Fibroblast of lung (primary cell): ENCODE measurements at regions not wholly inside any gene's neighbourhood (a gene's known extent, or its start where the extent isn't known, plus 50 kb on each side); places are given as distances from the start of the nearest gene placed in this dataset.

ENCODE experiments used
- EZH2 ChIP-seq: IDR thresholded peaks from 2 replicates; pipeline ENCODE4 v1.5.1; 2012; ENCODE audit warnings: low read length, control low read depth, mild to moderate bottlenecking; ENCODE audit errors: missing control alignments
- TF ChIP-seq, protein P1 (sequence below), 2 donors: IDR thresholded peaks in 1 of 2; conservative IDR thresholded peaks in 1 of 2; 1 replicate in 1 of 2; 2 replicates in 1 of 2; pipeline ENCODE4 v1.5.1; 2011 to 2012; ENCODE audit warnings: low read length in 2 of 2, control low read depth in 1 of 2, inconsistent platforms in 1 of 2, low read depth in 1 of 2, mild to moderate bottlenecking in 1 of 2

GRCh38 chr7:148486937-148487336, 103.6 kb upstream of the C7orf33 start:
- TF ChIP-seq, protein P1, sequence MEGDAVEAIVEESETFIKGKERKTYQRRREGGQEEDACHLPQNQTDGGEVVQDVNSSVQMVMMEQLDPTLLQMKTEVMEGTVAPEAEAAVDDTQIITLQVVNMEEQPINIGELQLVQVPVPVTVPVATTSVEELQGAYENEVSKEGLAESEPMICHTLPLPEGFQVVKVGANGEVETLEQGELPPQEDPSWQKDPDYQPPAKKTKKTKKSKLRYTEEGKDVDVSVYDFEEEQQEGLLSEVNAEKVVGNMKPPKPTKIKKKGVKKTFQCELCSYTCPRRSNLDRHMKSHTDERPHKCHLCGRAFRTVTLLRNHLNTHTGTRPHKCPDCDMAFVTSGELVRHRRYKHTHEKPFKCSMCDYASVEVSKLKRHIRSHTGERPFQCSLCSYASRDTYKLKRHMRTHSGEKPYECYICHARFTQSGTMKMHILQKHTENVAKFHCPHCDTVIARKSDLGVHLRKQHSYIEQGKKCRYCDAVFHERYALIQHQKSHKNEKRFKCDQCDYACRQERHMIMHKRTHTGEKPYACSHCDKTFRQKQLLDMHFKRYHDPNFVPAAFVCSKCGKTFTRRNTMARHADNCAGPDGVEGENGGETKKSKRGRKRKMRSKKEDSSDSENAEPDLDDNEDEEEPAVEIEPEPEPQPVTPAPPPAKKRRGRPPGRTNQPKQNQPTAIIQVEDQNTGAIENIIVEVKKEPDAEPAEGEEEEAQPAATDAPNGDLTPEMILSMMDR (conservative IDR thresholded peaks at IDR 0.05 in 1 of 2, IDR thresholded peaks at IDR 0.05 in 1 of 2; ENCODE audit: low read depth in 1 of 2, low read length in 2 of 2) = no peak
- no peak for TF ChIP-seq EZH2
